SKM-1 (cell line): ENCODE measurements at regions not wholly inside any gene's neighbourhood (a gene's known extent, or its start where the extent isn't known, plus 50 kb on each side); places are given as distances from the start of the nearest gene placed in this dataset.

Experiments used
- DNase-seq: peaks from one replicate; lab custom pipeline; 2025; ENCODE audit not compliant: unreplicated experiment; lab: John Stamatoyannopoulos, UW

GRCh38 chr7:115153176-115153575 lies 231.3 kb downstream of the MDFIC start:
- no peak for DNase-seq

- DNase-seq: no peak
Observed at GRCh38 chr7:115146148-115146547, 224.3 kb downstream of the MDFIC start.

- no peak for DNase-seq
Observed at GRCh38 chr7:115145512-115145911, 223.6 kb downstream of the MDFIC start.

GRCh38 chr7:115137816-115138215 lies 215.9 kb downstream of the MDFIC start:
- no peak for DNase-seq

- no peak for DNase-seq
Observed at GRCh38 chr7:115136796-115137443, 215.0 kb downstream of the MDFIC start.

GRCh38 chr7:115135769-115136410 lies 214.0 kb downstream of the MDFIC start:
- no peak for DNase-seq

- no peak for DNase-seq
Observed at GRCh38 chr7:115135146-115135545, 213.3 kb downstream of the MDFIC start.

- no peak for DNase-seq
Observed at GRCh38 chr7:115133248-115133647, 211.4 kb downstream of the MDFIC start.

- DNase-seq: no peak
Observed at GRCh38 chr7:115132096-115132495, 210.2 kb downstream of the MDFIC start.

- no peak for DNase-seq
Observed at GRCh38 chr7:115128154-115128553, 206.3 kb downstream of the MDFIC start.

- no peak for DNase-seq
Observed at GRCh38 chr7:115127399-115128021, 205.6 kb downstream of the MDFIC start.

GRCh38 chr7:115125750-115126149 lies 203.9 kb downstream of the MDFIC start:
- no peak for DNase-seq

- no peak for DNase-seq
Observed at GRCh38 chr7:115125312-115125711, 203.4 kb downstream of the MDFIC start.

GRCh38 chr7:115124409-115124939 lies 202.6 kb downstream of the MDFIC start:
- DNase-seq: no peak

- DNase-seq: no peak
Observed at GRCh38 chr7:115123441-115123840, 201.5 kb downstream of the MDFIC start.

GRCh38 chr7:115122388-115122787 lies 200.5 kb downstream of the MDFIC start:
- DNase-seq: no peak

GRCh38 chr7:115117748-115118147 lies 195.9 kb downstream of the MDFIC start:
- DNase-seq: no peak

- no peak for DNase-seq
Observed at GRCh38 chr7:115116773-115117715, 195.2 kb downstream of the MDFIC start.

- DNase-seq: no peak
Observed at GRCh38 chr7:115113776-115114175, 191.9 kb downstream of the MDFIC start.

- no peak for DNase-seq
Observed at GRCh38 chr7:115113131-115113530, 191.2 kb downstream of the MDFIC start.

- DNase-seq: no peak
Observed at GRCh38 chr7:115110523-115110922, 188.6 kb downstream of the MDFIC start.
